T follicular helper cell (primary cell): ENCODE measurements at regions not wholly inside any gene's neighbourhood (a gene's known extent, or its start where the extent isn't known, plus 50 kb on each side); places are given as distances from the start of the nearest gene placed in this dataset.

Experiments used
- DNase-seq: peaks from one replicate; pipeline ENCODE4 v3.0.0-alpha.2; 2020; ENCODE audit warnings: low read depth

GRCh38 chr7:22563032-22563501, 63.1 kb upstream of the STEAP1B start:
- DNase-seq = no peak

GRCh38 chr7:22561895-22562593, 62.1 kb upstream of the STEAP1B start:
- no peak for DNase-seq

- no peak for DNase-seq
These were observed 61.4 kb upstream of the STEAP1B start for GRCh38 chr7:22561321-22561811.

GRCh38 chr7:22559829-22560489, 60.0 kb upstream of the STEAP1B start:
- peak; percentile 51 for DNase-seq

GRCh38 chr7:22557167-22557566, 57.2 kb upstream of the STEAP1B start:
- DNase-seq = no peak

- DNase-seq = no peak
These were observed 55.5 kb upstream of the STEAP1B start for GRCh38 chr7:22555476-22555875.

GRCh38 chr7:22554184-22554583, 54.2 kb upstream of the STEAP1B start:
- DNase-seq = no peak

GRCh38 chr7:22551768-22552513, 52.0 kb upstream of the STEAP1B start:
- DNase-seq = no peak

- no peak for DNase-seq
These were observed 50.6 kb upstream of the STEAP1B start for GRCh38 chr7:22550514-22551030.

GRCh38 chr7:22549667-22550513, 49.9 kb upstream of the STEAP1B start:
- peak; percentile 6 for DNase-seq
